Spleen (tissue), 11 donors: ENCODE measurements at regions not wholly inside any gene's neighbourhood (a gene's known extent, or its start where the extent isn't known, plus 50 kb on each side); places are given as distances from the start of the nearest gene placed in this dataset.

Source experiments
- DNase-seq: peaks from one replicate; pipeline ENCODE4 v3.0.0-alpha.2; 2020
- H3K27ac ChIP-seq, 8 donors: fragments of 200-600 bp; sonication (generic) in 7 of 8; 1 replicate in 4 of 8; 2 replicates in 4 of 8; pipeline versions ENCODE4 v1.5.0 to v1.8.0; 2016 to 2021; ENCODE audit warnings: inconsistent platforms in 4 of 8, mild to moderate bottlenecking in 4 of 8, moderate library complexity in 1 of 8
- H3K27me3 ChIP-seq, 7 donors: fragments of 200-600 bp; sonication (generic) in 6 of 7; replicated peaks in 1 of 7; 1 replicate in 4 of 7; 2 replicates in 3 of 7; pipeline versions ENCODE4 v1.5.0 to v1.8.0; 2016 to 2021; ENCODE audit warnings: inconsistent platforms in 3 of 7, mild to moderate bottlenecking in 1 of 7
- H3K36me3 ChIP-seq, 6 donors: fragments of 200-600 bp; sonication (generic) in 5 of 6; 1 replicate in 4 of 6; 2 replicates in 2 of 6; pipeline versions ENCODE4 v1.5.0 to v1.8.0; 2016 to 2021; ENCODE audit warnings: inconsistent platforms in 2 of 6
- H3K4me1 ChIP-seq, 6 donors: fragments of 200-600 bp; sonication (generic) in 5 of 6; 1 replicate in 3 of 6; 2 replicates in 3 of 6; pipeline versions ENCODE4 v1.5.0 to v1.8.0; 2016 to 2021; ENCODE audit warnings: inconsistent platforms in 3 of 6
- H3K4me3 ChIP-seq, 8 donors: fragments of 200-600 bp; sonication (generic) in 7 of 8; 1 replicate in 4 of 8; 2 replicates in 4 of 8; pipeline versions ENCODE4 v1.5.0 to v1.8.0; 2016 to 2021; ENCODE audit warnings: inconsistent platforms in 4 of 8, mild to moderate bottlenecking in 4 of 8, moderate library complexity in 2 of 8
- H3K9me3 ChIP-seq, 8 donors: fragments of 200-600 bp; sonication (generic) in 7 of 8; 1 replicate in 4 of 8; 2 replicates in 4 of 8; pipeline versions ENCODE4 v1.5.0 to v1.8.0; 2016 to 2021; ENCODE audit warnings: inconsistent platforms in 4 of 8
- POLR2A ChIP-seq, 3 donors: fragments of 450-650 bp; IDR thresholded peaks; one replicate each; pipeline ENCODE4 v1.5.1; 2017; ENCODE audit warnings: antibody characterized with exemption in 3 of 3, mild to moderate bottlenecking in 1 of 3
- POLR2AphosphoS5 ChIP-seq, 3 donors: sonication (generic); formaldehyde crosslinking; IDR thresholded peaks; one replicate each; pipeline ENCODE4 v1.5.1; 2017; ENCODE audit warnings: antibody characterized with exemption in 3 of 3
- WGBS, 5 donors: extraction: QIAGEN DNeasy Blood & Tissue Kit in 3 of 5; methylation state at CpG; one replicate each; pipeline versions ENCODE4 v1.1.5 to v1.1.7; 2013 to 2018; 5-methylcytosine and 5-hydroxymethylcytosine counted together
- intact Hi-C: fragments of 100-400 bp; cut with DNase I; formaldehyde crosslinking; loops from one replicate; pipeline ENCODE4 v1.15.0; 2023; ENCODE audit warnings: low total_unique reads
- TF ChIP-seq, protein P1 (sequence below), 11 experiments: fragments of 200-600 bp in 7 of 11; fragments of 450-650 bp in 4 of 11; sonication (generic) in 4 of 11; IDR thresholded peaks in 8 of 11; conservative IDR thresholded peaks in 3 of 11; 1 replicate in 7 of 11; 2 replicates in 4 of 11; pipeline versions ENCODE4 v1.4.0 to v1.8.0; 2016 to 2021; ENCODE audit warnings: antibody characterized with exemption in 11 of 11, inconsistent platforms in 4 of 11, mild to moderate bottlenecking in 1 of 11
- donor health status: healthy with polysubstance abuse.
- donor health status: DM: no; HTN: no; CAD: no; lungs with moderate emphysema.
- donor health status: DM: no; HTN: no; CAD: no.
- donor health status: Bipolar disorder and iron deficiency.
- donor health status: healthy.
- donor health status: DM: no; HTN: no; CAD: no.
- donor health status: DM: yes; HTN: yes; CAD: no.

DNA sequence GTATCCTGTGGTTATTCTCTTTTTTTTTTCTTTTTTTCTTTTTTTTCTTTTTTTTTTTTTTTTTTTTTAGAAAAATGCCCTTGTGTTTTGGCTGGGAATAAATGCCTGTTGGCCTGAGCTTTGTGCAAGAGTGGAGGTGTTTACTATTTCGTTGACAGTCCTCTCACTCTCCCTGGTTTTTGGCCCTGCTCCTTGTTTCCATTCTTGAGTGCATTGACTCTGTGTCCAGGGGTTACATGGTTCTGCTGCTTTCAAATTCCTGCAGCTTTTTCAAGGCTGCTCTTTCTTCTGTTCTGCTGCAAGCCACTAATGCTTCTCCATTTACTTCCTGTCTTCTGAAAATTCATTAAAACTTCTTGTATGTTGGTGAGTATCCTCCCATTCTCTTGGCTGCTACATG is 59.7 kb upstream of the TBX20 start:
- Histone ChIP-seq H3K27ac (no peak overlapping the region), H3K4me3 (no peak overlapping the region), H3K4me1 (no peaks in the 10 kb centered on the region), H3K9me3 (no peaks in the 10 kb centered on the region), H3K27me3 (no peaks in the 10 kb centered on the region), H3K36me3 (no peaks in the 10 kb centered on the region)
- no peak for TF ChIP-seq POLR2A (IDR thresholded peaks at IDR 0.05)
- TF ChIP-seq, protein P1, sequence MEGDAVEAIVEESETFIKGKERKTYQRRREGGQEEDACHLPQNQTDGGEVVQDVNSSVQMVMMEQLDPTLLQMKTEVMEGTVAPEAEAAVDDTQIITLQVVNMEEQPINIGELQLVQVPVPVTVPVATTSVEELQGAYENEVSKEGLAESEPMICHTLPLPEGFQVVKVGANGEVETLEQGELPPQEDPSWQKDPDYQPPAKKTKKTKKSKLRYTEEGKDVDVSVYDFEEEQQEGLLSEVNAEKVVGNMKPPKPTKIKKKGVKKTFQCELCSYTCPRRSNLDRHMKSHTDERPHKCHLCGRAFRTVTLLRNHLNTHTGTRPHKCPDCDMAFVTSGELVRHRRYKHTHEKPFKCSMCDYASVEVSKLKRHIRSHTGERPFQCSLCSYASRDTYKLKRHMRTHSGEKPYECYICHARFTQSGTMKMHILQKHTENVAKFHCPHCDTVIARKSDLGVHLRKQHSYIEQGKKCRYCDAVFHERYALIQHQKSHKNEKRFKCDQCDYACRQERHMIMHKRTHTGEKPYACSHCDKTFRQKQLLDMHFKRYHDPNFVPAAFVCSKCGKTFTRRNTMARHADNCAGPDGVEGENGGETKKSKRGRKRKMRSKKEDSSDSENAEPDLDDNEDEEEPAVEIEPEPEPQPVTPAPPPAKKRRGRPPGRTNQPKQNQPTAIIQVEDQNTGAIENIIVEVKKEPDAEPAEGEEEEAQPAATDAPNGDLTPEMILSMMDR (IDR thresholded peaks at IDR 0.05 in 8 of 11, conservative IDR thresholded peaks at IDR 0.05 in 3 of 11) = no peak
- no peak for TF ChIP-seq POLR2AphosphoS5 (IDR thresholded peaks at IDR 0.05)
- intact Hi-C loops = no loop called here
- WGBS, 5 donors = 39 to 71% (median 52%) methylated on average over 1 of the region's 1 CpG
- DNase-seq = no peak
